PC-9 (cell line): ENCODE measurements at regions not wholly inside any gene's neighbourhood (a gene's known extent, or its start where the extent isn't known, plus 50 kb on each side); places are given as distances from the start of the nearest gene placed in this dataset.

Source experiments
- EZH2 ChIP-seq: fragments of 200-600 bp; sonication (generic); IDR thresholded peaks from 2 replicates; pipeline ENCODE4 v1.8.0; 2017; ENCODE audit warnings: antibody characterized with exemption, low read depth
- TF ChIP-seq, protein P1 (sequence below): fragments of 200-600 bp; sonication (generic); conservative IDR thresholded peaks from 2 replicates; pipeline ENCODE4 v1.6.1; 2017; ENCODE audit warnings: mixed run types, antibody characterized with exemption, mild to moderate bottlenecking, moderate library complexity

DNA sequence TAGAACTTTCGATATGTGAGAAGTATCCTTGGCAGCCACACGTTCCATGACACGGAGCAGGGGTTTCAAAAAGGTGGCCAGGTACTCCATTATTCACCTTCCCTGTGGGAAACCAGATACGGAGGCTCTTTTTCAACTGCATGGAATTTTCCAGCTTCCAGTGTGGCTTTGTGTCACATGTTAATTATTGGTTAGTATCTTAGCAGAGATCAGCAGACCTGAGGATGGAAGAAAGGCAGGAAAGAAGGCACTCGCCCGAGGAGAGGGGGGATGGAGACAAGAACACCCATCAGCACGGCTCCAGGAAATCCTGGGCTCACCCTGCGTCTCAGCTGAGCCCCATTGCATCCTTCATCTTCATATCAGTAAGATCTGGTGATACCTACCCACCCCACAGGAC is 115.5 kb downstream of the PXDC1 start:
- TF ChIP-seq, protein P1, sequence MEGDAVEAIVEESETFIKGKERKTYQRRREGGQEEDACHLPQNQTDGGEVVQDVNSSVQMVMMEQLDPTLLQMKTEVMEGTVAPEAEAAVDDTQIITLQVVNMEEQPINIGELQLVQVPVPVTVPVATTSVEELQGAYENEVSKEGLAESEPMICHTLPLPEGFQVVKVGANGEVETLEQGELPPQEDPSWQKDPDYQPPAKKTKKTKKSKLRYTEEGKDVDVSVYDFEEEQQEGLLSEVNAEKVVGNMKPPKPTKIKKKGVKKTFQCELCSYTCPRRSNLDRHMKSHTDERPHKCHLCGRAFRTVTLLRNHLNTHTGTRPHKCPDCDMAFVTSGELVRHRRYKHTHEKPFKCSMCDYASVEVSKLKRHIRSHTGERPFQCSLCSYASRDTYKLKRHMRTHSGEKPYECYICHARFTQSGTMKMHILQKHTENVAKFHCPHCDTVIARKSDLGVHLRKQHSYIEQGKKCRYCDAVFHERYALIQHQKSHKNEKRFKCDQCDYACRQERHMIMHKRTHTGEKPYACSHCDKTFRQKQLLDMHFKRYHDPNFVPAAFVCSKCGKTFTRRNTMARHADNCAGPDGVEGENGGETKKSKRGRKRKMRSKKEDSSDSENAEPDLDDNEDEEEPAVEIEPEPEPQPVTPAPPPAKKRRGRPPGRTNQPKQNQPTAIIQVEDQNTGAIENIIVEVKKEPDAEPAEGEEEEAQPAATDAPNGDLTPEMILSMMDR: no peak
- TF ChIP-seq EZH2: no peak
